SU-DHL-6 (cell line): ENCODE measurements at regions not wholly inside any gene's neighbourhood (a gene's known extent, or its start where the extent isn't known, plus 50 kb on each side); places are given as distances from the start of the nearest gene placed in this dataset.

Experiments used
- H2AFZ ChIP-seq: fragments of 200-600 bp; sonication (generic); 2 replicates; pipeline ENCODE4 v1.6.1; 2014; ENCODE audit warnings: low read depth, mild to moderate bottlenecking, moderate library complexity, mixed read lengths, antibody characterized with exemption, low read length; ENCODE audit not compliant: severe bottlenecking
- H3F3A ChIP-seq: fragments of 200-600 bp; shearing (Covaris generic); 2 replicates; pipeline ENCODE4 v1.6.0; 2016; ENCODE audit warnings: antibody characterized with exemption, mild to moderate bottlenecking; ENCODE audit not compliant: insufficient read depth
- H3K27ac ChIP-seq: fragments of 200-600 bp; sonication (generic); 2 replicates; pipeline ENCODE4 v1.5.1; 2016; ENCODE audit warnings: low read depth, mild to moderate bottlenecking, low read length, moderate library complexity, mixed read lengths
- H3K27me3 ChIP-seq: fragments of 200-600 bp; sonication (generic), shearing (Covaris generic); 2 replicates; pipeline ENCODE4 v1.6.0; 2014; ENCODE audit warnings: mild to moderate bottlenecking, low read length
- H3K36me3 ChIP-seq: fragments of 200-600 bp; sonication (generic); 2 replicates; pipeline ENCODE4 v1.6.1; 2014; ENCODE audit warnings: mild to moderate bottlenecking, low read length, mixed read lengths
- H3K4me2 ChIP-seq: fragments of 300-600, 200-600 bp; shearing (Covaris generic), sonication (generic); 2 replicates; pipeline ENCODE4 v1.6.0; 2014; ENCODE audit warnings: low read length, low read depth, mild to moderate bottlenecking; ENCODE audit not compliant: poor library complexity, severe bottlenecking
- H3K4me3 ChIP-seq: fragments of 200-600 bp; sonication (generic); 2 replicates; pipeline ENCODE4 v1.5.1; 2014; ENCODE audit warnings: antibody characterized with exemption, low read length, mild to moderate bottlenecking, mixed read lengths; ENCODE audit not compliant: insufficient read depth, poor library complexity, severe bottlenecking
- H3K79me2 ChIP-seq: fragments of 200-600 bp; sonication (generic); 2 replicates; pipeline ENCODE4 v1.6.1; 2014; ENCODE audit warnings: mild to moderate bottlenecking, low read length, moderate library complexity; ENCODE audit not compliant: insufficient read depth
- H3K9ac ChIP-seq: fragments of 200-600 bp; sonication (generic); 2 replicates; pipeline ENCODE4 v1.7.0; 2014; ENCODE audit warnings: mild to moderate bottlenecking, low read length
- H3K9me2 ChIP-seq: fragments of 200-600 bp; sonication (generic); replicated peaks from 2 replicates; pipeline ENCODE4 v1.6.1; 2014; ENCODE audit warnings: low read length; ENCODE audit not compliant: insufficient read depth
- H3K9me3 ChIP-seq: fragments of 200-600 bp; sonication (generic); 2 replicates; pipeline ENCODE4 v1.6.1; 2014; ENCODE audit warnings: low read length, mixed read lengths; ENCODE audit not compliant: insufficient read depth
- H4K20me1 ChIP-seq: fragments of 200-600 bp; sonication (generic); 2 replicates; pipeline ENCODE4 v1.6.1; 2014; ENCODE audit warnings: low read depth, mild to moderate bottlenecking, antibody characterized with exemption, low read length, moderate library complexity, mixed read lengths
- EZH2phosphoT487 ChIP-seq: fragments of 200-600 bp; sonication (generic), shearing (Covaris generic); conservative IDR thresholded peaks from 2 replicates; pipeline ENCODE4 v1.6.1; 2018; ENCODE audit warnings: mild to moderate bottlenecking, antibody characterized with exemption, low read length, moderate library complexity, mixed read lengths
- TF ChIP-seq, protein P1 (sequence below): fragments of 200-600 bp; sonication (generic); IDR thresholded peaks from one replicate; pipeline ENCODE4 v1.5.1; 2017; ENCODE audit warnings: antibody characterized with exemption, mild to moderate bottlenecking, low read length, moderate library complexity; ENCODE audit not compliant: insufficient read depth, poor library complexity, severe bottlenecking

DNA sequence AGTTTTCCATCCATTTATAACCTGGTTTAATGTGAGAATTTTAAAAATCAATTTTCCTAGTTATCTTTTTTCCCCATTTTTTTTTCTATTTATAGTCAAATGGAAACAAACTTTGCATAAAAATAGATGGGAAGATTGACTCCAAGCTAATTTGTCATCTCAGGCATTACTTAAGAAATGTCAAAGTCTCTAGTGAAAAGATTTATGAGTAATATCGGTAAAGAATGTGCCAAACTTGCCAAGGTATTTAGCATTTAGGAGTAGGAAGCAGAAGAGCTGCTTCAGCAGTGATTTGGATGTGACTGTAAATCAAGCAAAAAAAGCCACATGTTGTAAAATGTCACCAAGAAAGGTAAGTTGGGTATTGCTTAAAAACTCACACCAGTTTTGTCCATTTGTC is 108.6 kb downstream of the LACC1 start:
- H2AFZ ChIP-seq: no peak overlapping the region
- H3K9ac ChIP-seq: no peak overlapping the region
- no peak overlapping the region for H3K4me2 ChIP-seq
- no peaks in the 10 kb centered on the region for H3K9me2 ChIP-seq
- no peaks in the 10 kb centered on the region for H3F3A ChIP-seq
- TF ChIP-seq, protein P1, sequence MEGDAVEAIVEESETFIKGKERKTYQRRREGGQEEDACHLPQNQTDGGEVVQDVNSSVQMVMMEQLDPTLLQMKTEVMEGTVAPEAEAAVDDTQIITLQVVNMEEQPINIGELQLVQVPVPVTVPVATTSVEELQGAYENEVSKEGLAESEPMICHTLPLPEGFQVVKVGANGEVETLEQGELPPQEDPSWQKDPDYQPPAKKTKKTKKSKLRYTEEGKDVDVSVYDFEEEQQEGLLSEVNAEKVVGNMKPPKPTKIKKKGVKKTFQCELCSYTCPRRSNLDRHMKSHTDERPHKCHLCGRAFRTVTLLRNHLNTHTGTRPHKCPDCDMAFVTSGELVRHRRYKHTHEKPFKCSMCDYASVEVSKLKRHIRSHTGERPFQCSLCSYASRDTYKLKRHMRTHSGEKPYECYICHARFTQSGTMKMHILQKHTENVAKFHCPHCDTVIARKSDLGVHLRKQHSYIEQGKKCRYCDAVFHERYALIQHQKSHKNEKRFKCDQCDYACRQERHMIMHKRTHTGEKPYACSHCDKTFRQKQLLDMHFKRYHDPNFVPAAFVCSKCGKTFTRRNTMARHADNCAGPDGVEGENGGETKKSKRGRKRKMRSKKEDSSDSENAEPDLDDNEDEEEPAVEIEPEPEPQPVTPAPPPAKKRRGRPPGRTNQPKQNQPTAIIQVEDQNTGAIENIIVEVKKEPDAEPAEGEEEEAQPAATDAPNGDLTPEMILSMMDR: no peak
- no peak for TF ChIP-seq EZH2phosphoT487
- no peaks in the 10 kb centered on the region for H3K9me3 ChIP-seq
- no peaks in the 10 kb centered on the region for H3K27me3 ChIP-seq
- H3K27ac ChIP-seq: no peak overlapping the region
- H3K4me3 ChIP-seq: no peak overlapping the region
- no peaks in the 10 kb centered on the region for H3K36me3 ChIP-seq
- H4K20me1 ChIP-seq: no peaks in the 10 kb centered on the region
- no peaks in the 10 kb centered on the region for H3K79me2 ChIP-seq

DNA sequence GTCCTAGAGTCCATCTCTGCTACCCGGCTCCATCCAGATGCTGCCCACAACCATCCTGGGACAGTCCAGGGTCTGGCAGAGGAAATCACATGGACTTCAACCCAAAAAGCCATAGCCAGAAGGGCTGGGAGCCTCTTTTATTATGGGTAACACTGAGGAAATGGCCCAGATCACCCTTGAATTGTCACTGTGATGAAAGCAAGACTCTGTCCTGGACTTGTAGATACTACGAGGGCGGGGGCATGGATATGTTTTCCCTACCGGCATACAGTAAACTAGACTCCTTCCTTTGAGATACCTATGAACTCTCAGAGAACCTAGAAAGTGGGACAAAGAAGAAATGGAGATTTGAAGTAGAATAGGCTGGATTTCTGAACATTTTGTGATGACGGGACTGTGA is 110.3 kb downstream of the LACC1 start:
- Histone ChIP-seq H2AFZ (no peak overlapping the region), H3F3A (no peaks in the 10 kb centered on the region), H4K20me1 (no peaks in the 10 kb centered on the region), H3K36me3 (no peaks in the 10 kb centered on the region), H3K27ac (no peak overlapping the region), H3K4me3 (no peak overlapping the region), H3K79me2 (no peaks in the 10 kb centered on the region), H3K9ac (no peak overlapping the region), H3K4me2 (no peak overlapping the region), H3K9me3 (no peaks in the 10 kb centered on the region), H3K9me2 (no peaks in the 10 kb centered on the region), H3K27me3 (no peaks in the 10 kb centered on the region)
- TF ChIP-seq, protein P1: no peak
- no peak for TF ChIP-seq EZH2phosphoT487

DNA sequence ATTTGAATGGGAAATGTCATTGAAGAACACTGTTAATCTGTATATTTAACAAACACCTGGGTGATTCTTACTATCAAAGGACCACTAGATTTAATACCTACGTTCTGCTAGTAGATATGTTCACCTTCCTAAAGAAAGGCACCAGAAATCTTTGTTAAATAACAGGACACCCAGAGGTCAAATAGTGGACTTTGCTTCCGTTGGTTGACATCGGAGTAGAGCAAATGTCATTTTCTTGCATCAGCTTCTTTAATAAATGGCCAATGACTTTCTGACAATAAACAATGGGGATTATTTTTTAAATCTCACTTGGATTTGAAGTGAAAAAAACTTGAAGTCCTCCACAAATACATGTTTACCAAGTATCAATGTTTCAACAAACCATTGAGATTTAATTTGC is 111.1 kb downstream of the LACC1 start:
- no peak overlapping the region for H3K9ac ChIP-seq
- no peaks in the 10 kb centered on the region for H3K36me3 ChIP-seq
- H3F3A ChIP-seq: no peaks in the 10 kb centered on the region
- H3K9me2 ChIP-seq: no peaks in the 10 kb centered on the region
- H4K20me1 ChIP-seq: no peaks in the 10 kb centered on the region
- no peaks in the 10 kb centered on the region for H3K9me3 ChIP-seq
- H3K4me3 ChIP-seq: no peak overlapping the region
- H3K27me3 ChIP-seq: no peaks in the 10 kb centered on the region
- no peak overlapping the region for H3K27ac ChIP-seq
- TF ChIP-seq, protein P1: no peak
- TF ChIP-seq EZH2phosphoT487: no peak
- no peaks in the 10 kb centered on the region for H3K79me2 ChIP-seq
- no peak overlapping the region for H2AFZ ChIP-seq
- no peak overlapping the region for H3K4me2 ChIP-seq
